Activated CD4-positive, alpha-beta T cell treated with anti-CD3 and anti-CD28 coated beads, Interleukin-2, amount 50 U/mL, for 24 hours (primary cell): ENCODE measurements at regions not wholly inside any gene's neighbourhood (a gene's known extent, or its start where the extent isn't known, plus 50 kb on each side); places are given as distances from the start of the nearest gene placed in this dataset.

Source experiments
- DNase-seq, 2 donors: peaks; one replicate each; pipeline ENCODE4 v3.0.0-alpha.2; 2020; ENCODE audit warnings: low read depth in 1 of 2, low spot score in 1 of 2

DNA sequence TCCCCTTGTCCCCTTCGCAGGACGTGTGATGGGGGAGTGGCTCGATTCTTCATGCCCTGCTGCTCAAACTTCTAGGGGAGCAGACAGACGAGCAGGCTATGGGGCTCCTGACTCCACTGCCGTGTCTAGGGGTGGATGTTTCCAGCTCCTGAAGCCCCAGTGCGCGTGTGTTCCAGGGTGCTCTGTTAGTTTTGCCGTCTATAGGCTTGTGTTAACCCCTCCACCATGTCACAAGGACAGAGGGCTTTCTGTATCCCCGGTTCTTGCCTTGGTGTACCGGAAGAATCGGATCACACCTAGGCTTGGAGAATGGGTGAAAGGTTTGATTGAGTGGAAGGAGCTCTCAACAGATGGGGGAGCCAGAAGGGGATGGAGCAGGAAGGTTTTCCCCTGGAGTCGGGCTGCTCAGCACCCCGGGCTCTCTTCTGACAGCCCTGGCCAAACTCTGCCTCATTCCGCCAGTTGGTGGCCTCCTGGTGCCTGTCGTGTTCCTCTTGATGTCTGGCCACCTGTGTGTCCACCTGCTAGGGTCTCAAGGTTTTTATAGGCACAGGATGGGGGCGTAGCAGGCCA lies 810.7 kb downstream of the BRD1 start:
- no peak for DNase-seq

DNA sequence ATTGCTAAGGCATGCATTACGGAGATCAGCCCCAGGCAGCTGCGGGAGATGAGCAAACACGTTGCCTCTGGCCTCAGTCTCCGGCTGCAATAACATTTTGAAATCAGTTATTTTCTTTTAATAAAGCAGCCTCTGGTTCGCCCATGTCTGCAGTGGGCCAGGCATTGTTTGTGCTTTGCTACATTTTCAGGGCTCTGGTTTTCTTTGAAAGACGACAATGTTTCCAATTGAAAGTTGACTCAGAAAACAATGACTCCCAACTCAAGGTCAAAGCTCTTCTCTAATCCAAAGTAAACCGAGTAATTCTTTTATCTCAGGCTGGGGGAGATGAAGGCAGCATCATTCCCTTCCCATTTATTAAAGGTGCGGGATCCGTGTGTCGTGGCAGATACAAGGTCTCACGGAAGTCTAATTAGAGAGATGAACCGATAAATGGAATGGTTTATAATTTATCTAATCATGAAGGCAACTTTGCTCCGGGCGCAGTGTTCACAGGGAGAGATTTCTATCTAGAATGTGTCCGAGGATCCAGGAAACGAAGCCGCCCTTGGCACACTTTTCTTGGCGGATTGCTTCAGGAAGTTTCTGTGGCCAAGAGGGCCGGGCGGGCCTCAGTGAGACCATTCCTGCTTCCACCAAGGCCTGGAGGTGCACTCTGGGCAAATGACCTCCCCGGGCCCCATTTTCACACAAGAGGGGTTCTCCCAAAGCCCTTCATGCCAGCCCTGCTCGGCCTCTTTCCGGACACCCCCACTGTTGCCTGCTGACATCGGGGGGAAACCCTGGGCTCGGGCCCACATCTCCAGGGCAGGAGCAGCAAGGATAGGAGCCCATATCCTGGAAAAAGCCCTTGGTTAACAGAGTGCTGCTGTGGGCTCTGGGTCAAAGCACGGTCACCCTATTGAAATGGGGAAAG lies 811.4 kb downstream of the BRD1 start:
- no peak for DNase-seq

DNA sequence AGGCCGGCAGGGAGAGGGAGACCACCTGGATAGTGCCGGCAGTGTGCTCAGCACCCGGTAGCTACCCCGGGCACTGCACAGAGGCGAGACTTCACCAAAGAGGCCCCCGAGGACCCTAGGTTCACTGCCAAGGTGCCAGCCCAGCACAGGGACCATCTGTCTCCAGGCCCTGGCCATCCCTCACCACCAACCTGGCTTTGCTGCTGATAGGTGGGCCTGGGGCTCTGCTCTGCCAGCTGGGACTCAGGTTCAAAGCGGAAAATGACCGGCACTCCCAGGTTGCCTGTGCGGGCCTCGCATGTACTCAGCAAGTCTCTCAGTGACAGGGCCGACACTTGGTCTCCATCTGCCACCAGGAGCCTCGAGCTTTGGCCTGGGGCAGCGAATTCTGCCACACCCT lies 812.2 kb downstream of the BRD1 start:
- DNase-seq: no peak

DNA sequence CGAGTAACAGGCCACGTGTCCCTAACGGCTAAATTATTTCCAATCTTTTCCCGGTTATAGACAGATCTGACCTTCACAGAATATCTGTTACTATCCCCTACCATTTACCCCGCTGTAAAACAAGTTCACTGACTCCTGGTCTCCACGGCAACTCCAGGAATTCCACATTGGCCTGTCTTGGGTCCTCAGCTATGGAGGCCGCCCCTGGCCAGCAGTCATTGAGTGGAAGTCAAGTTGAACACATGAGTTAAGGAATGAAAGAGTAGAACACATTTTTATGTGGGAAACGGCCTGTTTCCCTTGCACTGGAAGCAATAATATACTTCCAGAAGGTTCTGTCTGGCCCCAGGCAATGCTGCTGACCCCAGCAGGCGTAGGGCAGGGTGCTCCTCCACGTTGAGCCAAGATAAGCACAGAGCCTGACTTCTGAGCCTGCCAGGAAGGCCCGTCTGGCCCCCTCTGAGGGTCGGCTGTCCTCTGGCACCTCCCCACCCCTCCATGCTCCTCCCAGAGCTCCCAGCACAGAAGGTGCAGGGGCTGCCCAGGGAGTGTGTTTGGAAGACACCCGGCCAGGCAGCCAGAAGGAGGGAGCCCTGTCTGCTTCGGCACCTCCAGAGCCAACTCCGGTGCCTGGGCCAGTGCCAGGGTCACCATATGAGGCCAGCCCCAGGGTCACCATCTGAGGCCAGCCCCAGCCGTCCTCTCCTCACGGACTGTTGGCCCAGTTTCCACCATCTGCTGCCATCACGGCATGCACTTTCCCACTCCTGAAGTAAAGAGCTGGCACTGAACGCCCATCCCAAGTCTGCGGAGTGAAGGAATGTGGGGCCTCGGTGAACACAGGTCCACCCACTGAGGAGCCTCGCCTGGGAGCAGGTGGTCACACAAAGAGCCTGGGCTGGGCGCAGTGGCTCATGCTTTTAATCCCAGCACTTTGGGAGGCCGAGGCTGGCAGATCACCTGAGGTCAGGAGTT lies 813.2 kb downstream of the BRD1 start:
- no peak for DNase-seq

DNA sequence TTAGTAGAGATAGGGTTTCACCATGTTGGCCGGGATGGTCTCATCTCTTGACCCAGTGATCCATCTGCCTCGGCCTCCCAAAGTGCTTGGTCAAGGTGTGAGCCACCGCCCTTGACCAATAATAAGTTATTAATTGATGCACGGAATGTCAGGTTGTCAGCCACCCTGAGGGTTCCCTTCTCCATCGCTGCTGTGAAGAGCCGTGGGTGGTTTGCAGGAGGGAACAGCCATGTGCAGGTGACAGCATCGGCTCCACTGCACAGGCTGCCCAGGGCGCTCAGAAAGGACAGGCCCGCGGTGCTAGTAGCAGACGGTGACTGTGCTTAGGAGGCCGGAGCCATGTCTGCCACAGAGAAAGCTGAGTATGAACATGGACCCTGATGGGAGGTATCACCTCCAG lies 814.0 kb downstream of the BRD1 start:
- DNase-seq: no peak

DNA sequence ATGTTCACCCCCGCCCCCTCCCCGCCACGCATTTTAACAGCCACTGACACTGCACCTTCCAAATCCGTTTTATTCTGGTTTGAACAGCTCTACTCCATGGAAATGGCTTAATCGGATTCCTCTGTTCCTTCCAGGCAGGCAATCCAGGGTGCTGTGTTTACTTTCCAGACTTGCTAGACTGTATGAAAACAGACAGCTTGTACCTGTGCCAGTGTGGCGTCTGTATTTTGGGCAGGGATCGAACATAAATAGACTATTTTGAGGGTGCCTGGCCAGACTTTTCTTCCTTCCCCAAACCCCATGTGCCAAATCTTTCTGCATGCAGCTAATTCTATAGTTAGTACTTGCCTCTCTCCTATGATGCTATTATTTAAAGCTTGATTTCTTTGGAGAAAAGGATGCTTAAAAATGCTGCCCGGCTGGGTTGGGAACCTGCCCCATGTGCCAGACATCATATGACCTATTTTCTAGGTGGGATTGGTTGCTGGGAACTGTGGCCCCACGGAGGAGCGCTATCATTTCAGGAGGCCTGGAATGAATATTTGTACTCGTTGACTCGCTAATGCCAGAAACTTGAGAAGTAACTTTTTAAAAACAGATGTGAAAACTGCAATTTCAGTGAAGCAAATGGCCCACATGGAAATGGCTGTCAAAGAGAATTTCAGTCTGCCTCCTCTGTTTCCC lies 814.8 kb downstream of the BRD1 start:
- no peak for DNase-seq

DNA sequence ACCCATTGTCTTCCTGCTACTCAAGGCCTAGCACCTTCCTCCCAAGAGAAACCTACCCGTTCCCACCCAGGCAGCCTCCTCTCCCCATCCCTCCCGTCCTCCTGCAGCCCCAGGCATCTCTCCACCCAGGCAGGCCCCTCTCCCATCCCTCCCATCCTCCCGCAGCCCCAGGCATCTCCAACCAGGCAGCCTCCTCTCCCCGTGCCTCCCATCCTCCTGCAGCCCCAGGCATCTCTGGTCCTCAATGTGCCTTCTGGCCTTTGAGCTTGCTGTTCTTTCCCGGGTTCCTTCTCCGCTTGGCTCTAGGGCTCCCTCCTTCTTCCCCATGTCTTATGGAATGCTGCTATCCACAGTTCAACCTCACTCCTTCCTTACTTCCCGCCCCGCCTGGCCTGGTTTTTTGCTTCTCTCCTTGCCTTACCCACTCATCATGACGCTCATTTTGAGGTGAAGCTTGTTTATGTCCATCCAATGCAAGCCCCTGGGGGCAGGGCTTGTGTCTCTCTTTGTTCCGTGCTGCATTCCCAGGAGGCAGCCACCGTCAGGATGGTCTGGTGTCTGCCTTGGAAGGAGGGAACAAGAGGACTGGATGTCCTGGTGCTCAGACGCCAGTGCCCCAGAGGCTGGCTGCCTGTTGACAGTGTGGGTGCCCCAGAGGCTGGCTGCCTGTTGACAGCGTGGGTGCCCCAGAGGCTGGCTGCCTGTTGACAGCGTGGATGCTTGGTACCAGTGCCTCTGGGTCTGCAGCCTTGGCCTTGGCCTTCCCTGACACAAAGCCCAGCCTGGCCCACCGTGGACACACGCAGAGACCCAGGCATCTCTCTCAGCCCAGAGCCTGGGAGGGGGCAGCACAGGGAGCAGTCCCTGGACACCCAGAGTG lies 815.7 kb downstream of the BRD1 start:
- no peak for DNase-seq

DNA sequence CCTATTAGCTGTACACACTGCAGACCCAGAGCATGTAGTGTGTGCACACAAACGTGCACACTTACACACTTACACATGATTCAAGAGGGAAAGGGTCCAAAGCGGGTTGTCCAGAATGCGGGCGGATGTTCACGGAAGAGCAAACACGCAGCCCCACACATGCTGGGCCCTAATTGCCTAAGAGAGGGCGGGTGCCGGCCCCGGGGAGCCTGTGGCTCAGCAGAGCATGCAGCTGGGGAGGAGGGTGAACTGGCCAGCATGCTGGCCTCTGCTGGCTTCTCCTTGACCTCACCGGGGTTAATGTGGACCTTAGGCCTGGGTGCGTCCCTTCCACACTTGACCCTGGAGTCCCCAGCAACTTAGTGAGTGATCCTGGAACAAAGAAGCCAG lies 816.3 kb downstream of the BRD1 start:
- no peak for DNase-seq

DNA sequence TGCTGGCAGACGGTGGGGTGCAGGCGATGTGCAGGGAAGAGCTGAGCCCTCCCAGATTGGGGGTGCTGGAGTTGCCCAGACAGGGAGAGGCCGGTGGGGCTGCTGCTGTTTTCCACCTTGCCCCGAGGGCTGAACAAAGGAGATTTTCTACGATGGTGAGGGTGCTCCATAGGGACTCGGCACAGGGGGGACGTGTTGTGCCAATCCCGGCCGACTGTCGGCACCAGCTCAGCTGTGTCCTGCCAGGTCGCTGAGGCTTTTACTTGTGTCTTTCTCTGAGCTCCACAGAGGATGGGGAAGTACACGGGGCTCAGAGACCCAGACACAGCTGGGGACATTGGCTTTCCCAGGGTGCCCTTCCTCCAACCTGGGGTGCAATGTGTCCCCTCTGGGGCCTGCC lies 816.8 kb downstream of the BRD1 start:
- no peak for DNase-seq

DNA sequence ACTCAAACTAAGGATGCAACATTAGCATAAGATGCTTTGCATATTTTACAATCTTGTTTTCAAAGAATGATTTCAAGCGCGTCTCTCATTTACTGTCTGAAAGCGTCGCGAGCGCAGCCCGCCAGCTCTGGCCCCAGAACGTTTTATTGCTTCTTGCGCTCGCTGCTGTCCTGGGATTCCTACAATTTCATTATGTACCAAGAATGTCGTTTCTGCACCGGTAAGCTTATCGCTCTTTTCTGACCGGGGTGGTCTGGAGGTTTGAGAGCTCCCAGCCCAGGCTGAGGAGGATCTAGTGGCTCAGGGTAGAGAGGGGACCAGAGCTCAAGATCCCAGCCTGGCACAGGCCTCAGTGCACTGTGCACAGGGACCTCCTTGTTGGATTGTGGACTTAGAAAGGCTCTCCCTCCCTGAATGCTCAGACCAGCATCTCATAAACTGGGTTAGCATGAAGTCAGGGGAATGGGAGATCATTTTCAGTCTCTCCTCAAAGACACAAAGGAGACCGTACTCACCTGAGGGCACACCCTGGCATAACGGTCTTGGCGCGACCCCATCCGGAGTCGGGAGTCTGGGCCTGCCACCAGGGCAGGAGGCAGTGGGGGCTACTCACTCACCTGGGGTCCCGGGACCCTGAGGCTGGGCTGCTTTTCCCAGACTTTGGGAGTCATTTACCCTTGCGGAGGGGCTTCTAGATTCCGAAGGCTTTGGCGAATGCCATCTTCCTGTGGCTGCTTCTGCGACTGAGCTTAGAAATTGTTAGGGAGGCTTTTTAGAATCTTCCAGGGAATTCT lies 817.4 kb downstream of the BRD1 start:
- DNase-seq: no peak

DNA sequence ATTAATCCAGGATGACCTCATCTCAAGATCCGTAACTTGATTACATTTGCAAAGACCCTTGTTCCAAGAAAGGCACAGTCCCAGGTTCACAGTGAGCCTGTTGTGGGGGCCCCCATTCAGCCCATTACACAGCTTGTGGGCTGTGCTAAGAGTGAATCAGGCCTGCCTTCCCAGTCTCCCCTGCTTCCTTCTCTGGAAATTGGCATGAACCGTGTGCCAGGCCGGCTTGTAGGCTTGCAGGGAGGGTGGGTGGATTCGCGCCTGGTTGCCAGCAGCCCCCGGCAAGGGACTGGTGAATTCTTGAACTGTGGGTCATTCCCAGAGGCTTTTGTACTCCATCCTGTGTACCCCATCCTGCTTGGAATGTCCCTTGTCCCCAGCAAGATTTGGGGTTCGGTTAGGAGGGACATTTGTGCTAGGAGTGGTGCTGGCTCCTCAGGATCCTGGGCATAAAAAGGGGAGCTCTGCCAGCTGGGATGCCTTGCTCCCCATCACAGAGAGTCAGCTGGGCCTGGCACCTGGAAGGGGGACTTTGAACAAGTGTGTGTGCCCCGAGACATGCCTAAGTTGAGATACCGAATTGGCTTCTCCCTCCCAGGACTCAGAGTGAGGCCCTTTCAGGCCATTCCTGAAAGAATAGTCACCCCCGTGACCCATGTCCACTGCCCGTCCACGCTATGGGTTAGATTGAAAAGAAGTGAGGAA lies 818.2 kb downstream of the BRD1 start:
- no peak for DNase-seq

DNA sequence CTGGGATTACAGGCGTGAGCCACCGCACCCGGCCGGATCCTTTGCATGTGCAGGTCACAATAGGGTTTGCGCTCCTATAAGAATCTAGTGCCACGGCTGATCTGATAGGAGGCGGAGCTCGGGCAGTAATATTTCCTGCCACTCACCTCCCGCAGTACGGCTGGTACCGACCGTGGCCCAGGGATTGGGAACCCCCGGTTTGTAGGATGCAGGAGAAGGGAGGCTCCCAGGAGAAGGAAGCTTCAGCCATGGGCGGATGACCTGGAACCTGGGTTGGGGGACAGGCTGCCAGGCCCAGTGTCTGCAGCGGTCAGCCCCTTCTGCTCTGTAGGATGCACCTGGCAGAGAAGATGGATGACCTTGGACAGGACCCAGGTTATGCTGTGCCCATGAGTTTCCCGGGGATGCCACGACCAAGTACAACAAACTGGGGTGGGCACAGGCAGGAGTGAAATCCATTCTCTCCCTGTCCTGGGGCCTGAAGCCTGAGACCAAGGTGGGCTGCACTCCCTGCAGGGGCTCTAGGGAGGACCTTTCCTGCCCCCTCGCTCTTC lies 818.9 kb downstream of the BRD1 start:
- DNase-seq: no peak

DNA sequence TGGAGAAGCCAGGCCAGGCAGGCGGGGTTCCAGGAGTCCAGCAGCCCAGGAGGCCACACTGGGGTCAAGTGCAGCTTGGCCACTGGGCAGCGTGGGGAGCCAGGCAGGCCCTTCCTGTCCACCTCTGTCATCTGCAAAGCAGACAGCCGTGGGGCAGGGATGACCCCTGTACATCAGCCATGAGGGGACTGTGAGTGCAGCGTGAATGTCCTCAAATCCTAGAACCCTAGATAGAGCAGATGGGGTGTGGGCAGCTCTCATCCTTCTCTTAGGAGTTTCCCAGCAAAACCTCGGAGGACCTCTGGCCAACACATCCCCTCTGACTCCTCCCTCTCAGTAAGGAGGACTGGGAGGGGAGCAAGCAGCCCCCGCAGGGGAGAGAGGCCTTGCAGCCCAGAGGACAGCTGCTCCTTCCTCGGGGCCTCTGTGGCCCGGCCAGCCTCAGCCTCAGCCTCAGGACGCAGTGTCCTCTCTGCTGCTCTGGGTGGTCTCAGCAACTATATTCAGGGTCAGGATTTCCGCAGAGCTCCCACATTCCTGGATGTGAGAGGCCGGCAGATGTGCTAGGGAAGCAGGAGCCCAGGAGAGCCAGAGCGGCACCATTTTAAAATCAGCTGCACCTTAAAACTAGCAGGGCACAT lies 820.5 kb downstream of the BRD1 start:
- no peak for DNase-seq

DNA sequence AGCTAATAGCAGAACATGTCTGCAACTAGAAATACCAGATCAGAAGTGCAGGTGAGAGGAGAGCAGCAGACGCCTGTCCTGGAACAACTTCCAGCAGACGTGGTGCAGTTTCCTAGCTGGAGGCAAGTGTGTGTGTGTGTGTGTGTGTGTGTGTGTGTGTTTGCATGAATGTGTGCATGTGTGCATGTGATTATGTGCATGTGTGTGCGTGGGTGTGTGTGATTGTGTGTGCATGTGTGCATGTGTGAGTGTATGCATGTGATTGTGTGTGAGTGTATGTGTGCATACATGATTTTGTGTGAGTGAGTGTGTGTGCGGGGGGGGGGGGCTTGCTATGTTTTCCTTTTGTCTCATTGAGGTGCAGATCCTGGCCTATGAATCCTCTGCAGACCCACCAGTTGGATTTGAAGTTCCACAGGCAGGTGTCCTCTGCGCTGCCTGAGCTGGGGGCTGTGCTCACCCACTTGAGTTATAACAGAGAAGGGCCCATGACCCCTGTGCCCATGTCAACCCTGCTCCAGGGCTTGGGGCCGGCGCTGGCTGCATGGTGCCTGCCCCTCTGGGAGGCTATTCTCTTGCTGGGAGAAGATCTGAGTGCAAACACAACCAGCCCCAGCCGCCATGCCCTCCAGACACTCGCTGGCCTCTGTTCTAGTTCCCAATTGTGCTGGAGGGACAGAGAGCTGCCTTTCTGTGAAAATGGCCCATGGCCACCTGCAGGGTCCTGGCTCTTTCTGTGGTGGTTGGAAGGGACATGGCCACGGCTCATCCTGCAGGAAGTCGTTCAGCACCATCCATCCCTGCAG lies 821.3 kb downstream of the BRD1 start:
- no peak for DNase-seq

DNA sequence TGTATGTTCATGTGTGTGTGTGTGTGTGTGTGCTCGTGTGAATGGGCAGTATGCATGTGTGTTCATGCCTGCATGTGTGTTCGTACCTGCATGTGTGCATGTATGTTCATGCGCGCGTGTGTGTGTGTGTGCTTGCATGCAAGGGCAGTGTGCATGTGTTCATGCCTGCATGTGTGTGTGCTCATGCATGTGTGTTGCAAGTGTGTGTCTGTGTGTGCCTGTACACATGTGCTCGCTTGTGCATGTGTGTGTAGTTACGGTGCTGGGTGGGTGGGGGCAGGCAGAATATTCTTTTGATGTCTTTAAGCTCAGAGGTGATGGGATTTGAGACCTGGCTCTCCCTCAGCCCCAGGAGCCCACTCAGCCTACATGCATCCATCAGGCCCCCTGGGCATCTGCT lies 822.1 kb downstream of the BRD1 start:
- no peak for DNase-seq

DNA sequence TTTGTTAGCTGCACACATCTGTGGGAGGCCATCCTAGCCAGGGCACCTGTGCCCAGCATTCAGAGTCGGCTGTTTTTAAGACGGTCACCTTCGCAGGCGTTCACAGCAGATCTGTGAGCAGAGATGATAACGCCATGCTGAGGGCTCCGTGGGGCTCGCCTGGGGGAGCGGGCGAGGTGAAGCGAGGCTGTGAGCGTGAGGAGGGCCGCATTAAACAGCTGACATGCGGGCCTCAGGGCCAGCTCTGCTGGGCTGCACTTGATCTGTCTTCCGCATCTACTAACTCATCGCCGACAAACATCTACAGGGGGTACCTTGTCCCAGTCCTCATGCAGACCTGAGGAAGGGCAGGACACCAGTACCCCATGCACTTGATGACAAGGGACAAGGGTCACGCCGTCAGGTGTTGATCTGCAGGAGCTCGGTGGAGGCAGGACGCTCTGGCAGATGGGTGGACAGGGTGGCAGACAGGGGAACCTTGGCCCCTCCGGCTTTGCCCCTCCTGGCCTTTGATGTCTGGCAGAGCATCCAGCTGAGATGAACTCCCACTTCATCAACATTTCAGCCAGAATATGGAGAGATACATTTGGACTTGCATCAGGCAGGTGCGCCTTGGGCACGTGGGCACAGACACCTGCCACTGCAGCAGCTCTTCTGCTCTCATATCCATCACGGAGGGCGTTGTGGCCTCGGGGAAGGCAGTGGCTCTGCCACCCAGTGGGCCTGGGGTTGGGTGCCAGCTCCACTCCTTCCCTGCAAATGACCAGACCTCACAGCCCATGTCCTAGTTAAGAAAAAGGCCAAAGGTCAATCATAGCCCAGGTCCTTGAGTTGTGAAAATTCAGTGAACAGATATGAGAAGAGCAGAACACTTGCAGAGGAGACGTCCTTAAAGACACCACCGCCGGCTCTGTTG lies 822.9 kb downstream of the BRD1 start:
- no peak for DNase-seq
